Neutrophil (primary cell): ENCODE measurements at regions not wholly inside any gene's neighbourhood (a gene's known extent, or its start where the extent isn't known, plus 50 kb on each side); places are given as distances from the start of the nearest gene placed in this dataset.

ENCODE experiments used
- H3K27ac ChIP-seq: fragments of 200-600 bp; sonication (generic); 2 replicates; pipeline ENCODE4 v1.5.1; 2016; ENCODE audit warnings: mild to moderate bottlenecking, moderate library complexity
- H3K27me3 ChIP-seq: fragments of 200-600 bp; sonication (generic); 2 replicates; pipeline ENCODE4 v1.6.0; 2016; ENCODE audit warnings: mild to moderate bottlenecking
- H3K36me3 ChIP-seq: fragments of 200-600 bp; sonication (generic); 2 replicates; pipeline ENCODE4 v1.5.1; 2017
- H3K4me1 ChIP-seq, 2 experiments: fragments of 200-600 bp in 1 of 2; sonication (generic) in 1 of 2; 1 replicate in 1 of 2; 2 replicates in 1 of 2; pipeline versions ENCODE4 v1.5.1 to v1.6.1; 2013 to 2016; ENCODE audit warnings: low read depth in 1 of 2, low read length in 1 of 2, mild to moderate bottlenecking in 1 of 2, moderate library complexity in 1 of 2; ENCODE audit not compliant: control insufficient read depth in 1 of 2, insufficient read depth in 1 of 2
- H3K4me3 ChIP-seq, 2 experiments: fragments of 200-600 bp in 1 of 2; sonication (generic) in 1 of 2; 1 replicate in 1 of 2; 2 replicates in 1 of 2; pipeline ENCODE4 v1.5.1; 2013 to 2016; ENCODE audit warnings: low read depth in 1 of 2, low read length in 1 of 2, mild to moderate bottlenecking in 1 of 2, moderate library complexity in 1 of 2
- H3K9me3 ChIP-seq: fragments of 200-600 bp; sonication (generic); 2 replicates; pipeline ENCODE4 v1.5.1; 2016
- TF ChIP-seq, protein P1 (sequence below): fragments of 200-600 bp; sonication (generic); IDR thresholded peaks from 2 replicates; pipeline ENCODE4 v1.5.1; 2016; ENCODE audit warnings: antibody characterized with exemption

DNA sequence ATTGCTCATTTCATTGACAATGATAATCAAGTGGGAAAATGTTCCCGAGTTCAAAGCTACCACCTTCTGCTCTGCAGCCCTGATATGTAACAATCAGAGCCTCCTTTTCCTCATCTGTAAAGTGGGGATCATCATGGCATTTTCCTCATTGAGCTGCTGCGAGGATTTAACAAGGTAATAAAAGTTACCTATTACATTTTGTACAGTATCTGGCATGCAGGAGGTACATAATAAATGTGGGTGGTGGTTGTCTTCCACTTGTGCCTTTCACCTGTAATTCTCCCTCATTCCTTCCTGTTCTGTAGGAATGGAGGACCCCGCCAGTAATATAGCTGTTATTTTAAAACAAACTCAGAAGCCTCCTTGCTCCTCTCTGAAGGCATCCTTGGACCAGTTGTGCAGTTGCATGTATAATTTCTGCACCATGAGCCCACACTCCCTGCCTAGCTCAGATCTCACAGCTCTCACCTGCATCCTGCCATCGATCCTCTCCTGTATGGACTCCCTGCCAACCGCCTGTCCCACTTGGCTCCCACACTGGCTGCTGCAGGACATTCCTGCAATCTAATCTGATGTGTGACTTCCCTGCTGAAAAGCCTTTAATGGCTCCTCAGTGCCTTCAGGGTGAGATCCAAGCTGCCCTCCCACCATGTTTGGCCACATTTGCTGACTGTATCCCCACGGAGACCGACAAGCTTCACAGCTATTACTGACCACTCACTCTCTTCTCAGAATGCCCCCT, 350.4 kb downstream of the EN1 start:
- Histone ChIP-seq H3K4me3 (no peak overlapping the region), H3K27me3 (no peaks in the 10 kb centered on the region), H3K4me1 (no peaks in the 10 kb centered on the region), H3K36me3 (no peaks in the 10 kb centered on the region), H3K9me3 (no peaks in the 10 kb centered on the region), H3K27ac (no peak overlapping the region)
- TF ChIP-seq, protein P1, sequence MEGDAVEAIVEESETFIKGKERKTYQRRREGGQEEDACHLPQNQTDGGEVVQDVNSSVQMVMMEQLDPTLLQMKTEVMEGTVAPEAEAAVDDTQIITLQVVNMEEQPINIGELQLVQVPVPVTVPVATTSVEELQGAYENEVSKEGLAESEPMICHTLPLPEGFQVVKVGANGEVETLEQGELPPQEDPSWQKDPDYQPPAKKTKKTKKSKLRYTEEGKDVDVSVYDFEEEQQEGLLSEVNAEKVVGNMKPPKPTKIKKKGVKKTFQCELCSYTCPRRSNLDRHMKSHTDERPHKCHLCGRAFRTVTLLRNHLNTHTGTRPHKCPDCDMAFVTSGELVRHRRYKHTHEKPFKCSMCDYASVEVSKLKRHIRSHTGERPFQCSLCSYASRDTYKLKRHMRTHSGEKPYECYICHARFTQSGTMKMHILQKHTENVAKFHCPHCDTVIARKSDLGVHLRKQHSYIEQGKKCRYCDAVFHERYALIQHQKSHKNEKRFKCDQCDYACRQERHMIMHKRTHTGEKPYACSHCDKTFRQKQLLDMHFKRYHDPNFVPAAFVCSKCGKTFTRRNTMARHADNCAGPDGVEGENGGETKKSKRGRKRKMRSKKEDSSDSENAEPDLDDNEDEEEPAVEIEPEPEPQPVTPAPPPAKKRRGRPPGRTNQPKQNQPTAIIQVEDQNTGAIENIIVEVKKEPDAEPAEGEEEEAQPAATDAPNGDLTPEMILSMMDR = no peak

DNA sequence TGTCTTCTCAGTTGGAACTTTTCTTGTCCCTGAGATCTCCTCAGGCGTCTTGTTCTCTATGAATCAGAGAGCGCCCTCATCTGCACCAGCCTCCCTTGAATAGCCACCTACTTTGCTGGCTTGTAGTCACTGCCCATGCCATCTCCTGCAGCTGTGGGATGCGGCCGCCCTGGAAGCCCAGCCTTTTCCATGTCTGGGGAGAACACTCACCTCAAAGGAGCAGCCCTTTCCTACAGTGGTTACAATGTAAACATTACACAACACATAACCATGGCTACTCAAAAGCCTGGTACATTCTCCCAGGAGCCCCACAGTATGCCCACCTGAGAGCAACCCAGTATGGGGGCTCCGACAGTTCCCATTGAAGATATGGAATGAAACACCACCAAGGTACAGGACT, 351.0 kb downstream of the EN1 start:
- H3K4me1 ChIP-seq = no peaks in the 10 kb centered on the region
- no peaks in the 10 kb centered on the region for H3K36me3 ChIP-seq
- no peak overlapping the region for H3K4me3 ChIP-seq
- TF ChIP-seq, protein P1 = no peak
- H3K9me3 ChIP-seq = no peaks in the 10 kb centered on the region
- no peaks in the 10 kb centered on the region for H3K27me3 ChIP-seq
- H3K27ac ChIP-seq = no peak overlapping the region

DNA sequence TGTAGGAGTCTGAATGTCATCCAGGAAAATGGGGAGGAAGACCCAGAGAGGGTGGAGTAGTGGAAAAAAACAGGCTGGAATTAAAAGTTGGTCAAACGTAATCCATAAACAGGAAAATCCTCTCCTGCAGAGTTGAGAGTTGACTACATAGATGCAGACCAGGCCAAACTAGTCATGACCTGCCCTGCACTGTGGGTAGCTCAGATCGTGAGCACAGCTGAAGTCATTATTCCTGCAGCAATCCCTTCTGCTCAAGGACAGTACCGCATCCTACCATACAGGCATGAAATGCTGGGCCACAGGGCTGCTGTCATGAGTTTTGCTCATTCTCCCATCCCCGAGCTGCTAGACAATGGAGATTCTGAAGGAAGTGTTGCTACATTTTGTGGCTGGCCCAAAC, 352.2 kb downstream of the EN1 start:
- H3K27me3 ChIP-seq = no peaks in the 10 kb centered on the region
- H3K36me3 ChIP-seq = no peaks in the 10 kb centered on the region
- TF ChIP-seq, protein P1 = no peak

DNA sequence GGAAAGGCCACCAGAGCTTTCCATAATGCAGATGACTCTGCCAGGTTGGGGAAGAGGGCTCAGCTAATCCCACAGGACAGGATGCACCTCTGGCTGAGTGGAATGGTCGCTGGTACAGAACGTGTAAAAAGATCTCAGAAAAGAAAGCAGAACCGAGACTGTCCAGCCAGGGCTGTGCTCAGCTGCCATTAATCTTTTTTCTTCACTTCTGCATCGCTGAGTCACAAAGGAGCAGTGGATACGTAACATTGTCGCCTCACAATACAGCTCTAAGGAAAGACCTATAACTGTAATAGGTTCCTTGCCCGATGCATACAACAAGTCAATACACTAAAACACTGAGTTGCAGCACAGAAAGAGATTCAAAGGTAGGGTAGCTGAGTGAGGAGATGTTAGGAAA, 354.2 kb downstream of the EN1 start:
- no peak overlapping the region for H3K27ac ChIP-seq
- H3K4me1 ChIP-seq = no peaks in the 10 kb centered on the region
- TF ChIP-seq, protein P1 = no peak
- H3K27me3 ChIP-seq = no peaks in the 10 kb centered on the region
- no peaks in the 10 kb centered on the region for H3K36me3 ChIP-seq
- H3K4me3 ChIP-seq = no peak overlapping the region
- no peaks in the 10 kb centered on the region for H3K9me3 ChIP-seq

More for the DNA sequence above, 352.2 kb downstream of the EN1 start:
- H3K9me3 ChIP-seq = no peaks in the 10 kb centered on the region
- H3K4me3 ChIP-seq = no peak overlapping the region
- H3K27ac ChIP-seq = no peak overlapping the region
- H3K4me1 ChIP-seq = no peaks in the 10 kb centered on the region

DNA sequence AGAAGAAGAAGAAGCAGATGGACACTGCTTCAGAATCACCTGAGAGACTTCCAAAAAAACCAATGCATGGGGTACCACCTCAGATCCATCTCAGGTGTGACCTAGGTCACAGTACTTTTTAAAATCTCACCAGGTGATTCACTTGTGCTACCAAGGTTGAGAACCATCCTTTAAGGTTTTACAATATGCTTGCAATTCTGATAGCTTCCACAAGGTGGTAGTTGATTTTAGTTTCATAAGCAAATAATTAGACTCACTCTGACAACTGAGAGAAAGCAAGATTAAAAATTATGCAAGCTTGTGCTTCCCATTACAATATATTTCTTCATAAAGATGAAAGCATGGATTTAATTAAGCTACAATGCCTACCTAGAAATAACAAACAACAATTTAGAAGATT, 355.1 kb downstream of the EN1 start:
- H3K9me3 ChIP-seq = no peaks in the 10 kb centered on the region
- no peaks in the 10 kb centered on the region for H3K4me1 ChIP-seq
- TF ChIP-seq, protein P1 = no peak
- no peaks in the 10 kb centered on the region for H3K36me3 ChIP-seq
- no peaks in the 10 kb centered on the region for H3K27me3 ChIP-seq
- H3K27ac ChIP-seq = no peak overlapping the region
- H3K4me3 ChIP-seq = no peak overlapping the region
